ENCODE measurements at regions not wholly inside any gene's neighbourhood (a gene's known extent, or its start where the extent isn't known, plus 50 kb on each side); places are given as distances from the start of the nearest gene placed in this dataset.

- no peak for TF ChIP-seq EZH2 (IDR thresholded peaks at IDR 0.05; ENCODE audit: borderline replicate concordance, low read depth, low read length, severe bottlenecking)
- no peak overlapping the region for H3K4me2 ChIP-seq (ENCODE audit: insufficient read depth, low read length)
- peaks cover 3% of the 10 kb centered on the region for H3K9me3 ChIP-seq (ENCODE audit: insufficient read depth, low read length, severe bottlenecking)
- peaks cover 3% of the 10 kb centered on the region for H3K27me3 ChIP-seq (ENCODE audit: insufficient read depth, low read length, poor library complexity)
- no peaks in the 10 kb centered on the region for H3K4me1 ChIP-seq (ENCODE audit: insufficient read depth, low read length)
- H3K36me3 ChIP-seq (ENCODE audit: insufficient read depth, low read length): no peaks in the 10 kb centered on the region
- no peak overlapping the region for H3K9ac ChIP-seq (ENCODE audit: low read depth, low read length)
- no peaks in the 10 kb centered on the region for H3K79me2 ChIP-seq (ENCODE audit: insufficient read depth, low read length)
- H3K27ac ChIP-seq (ENCODE audit: low read length): no peak overlapping the region
- ATAC-seq (ENCODE audit: insufficient read depth, low read depth) (no peak), DNase-seq (no peak)
- no peaks in the 10 kb centered on the region for H4K20me1 ChIP-seq (ENCODE audit: insufficient read depth, low read length)
- no peak overlapping the region for H3K4me3 ChIP-seq (ENCODE audit: low read depth in 1 of 2, low read length in 2 of 2)
- H2AFZ ChIP-seq (ENCODE audit: low read depth, low read length): no peak overlapping the region
These were observed 75.6 kb upstream of the CIBAR2 start for GRCh38 chr16:85187886-85188285.

- H3K9me3 ChIP-seq (ENCODE audit: insufficient read depth, low read length, severe bottlenecking): peaks cover 3% of the 10 kb centered on the region
- H3K9ac ChIP-seq (ENCODE audit: low read depth, low read length): no peak overlapping the region
- DNase-seq: no peak
- no peak overlapping the region for H3K4me2 ChIP-seq (ENCODE audit: insufficient read depth, low read length)
- no peak for ATAC-seq (ENCODE audit: insufficient read depth, low read depth)
- no peak overlapping the region for H3K27ac ChIP-seq (ENCODE audit: low read length)
- H3K4me3 ChIP-seq (ENCODE audit: low read depth in 1 of 2, low read length in 2 of 2): no peak overlapping the region
- H3K36me3 ChIP-seq (ENCODE audit: insufficient read depth, low read length): no peaks in the 10 kb centered on the region
- peaks cover 3% of the 10 kb centered on the region for H3K27me3 ChIP-seq (ENCODE audit: insufficient read depth, low read length, poor library complexity)
- H4K20me1 ChIP-seq (ENCODE audit: insufficient read depth, low read length): no peaks in the 10 kb centered on the region
- no peaks in the 10 kb centered on the region for H3K79me2 ChIP-seq (ENCODE audit: insufficient read depth, low read length)
- H2AFZ ChIP-seq (ENCODE audit: low read depth, low read length): no peak overlapping the region
- TF ChIP-seq EZH2 (IDR thresholded peaks at IDR 0.05; ENCODE audit: borderline replicate concordance, low read depth, low read length, severe bottlenecking) (no peak), CTCF (IDR thresholded peaks at IDR 0.05; ENCODE audit: borderline replicate concordance, extremely low read depth, low read length, poor library complexity, severe bottlenecking) (no peak)
- no peaks in the 10 kb centered on the region for H3K4me1 ChIP-seq (ENCODE audit: insufficient read depth, low read length)
These were observed 76.8 kb upstream of the CIBAR2 start for GRCh38 chr16:85188822-85189672.

DNA sequence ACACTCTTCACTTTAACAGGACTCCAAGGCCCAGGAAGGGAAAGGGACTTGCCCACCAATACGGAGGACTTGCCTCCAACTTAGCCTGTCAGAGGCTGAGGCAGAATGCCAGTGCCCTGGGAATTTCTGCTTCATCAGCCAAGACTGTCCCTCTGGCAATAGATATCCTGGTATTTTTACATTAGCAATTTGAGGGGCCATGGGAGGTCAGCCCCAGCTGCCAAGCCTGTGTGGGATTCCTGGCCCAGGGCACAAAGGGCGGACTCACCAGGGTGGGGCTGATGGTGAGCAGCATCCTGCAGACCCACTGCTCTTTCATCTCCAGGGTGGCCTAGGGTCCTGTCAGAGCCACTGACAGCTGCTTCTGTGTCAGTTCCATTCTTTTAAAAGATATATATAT, 78.3 kb upstream of the CIBAR2 start:
- Histone ChIP-seq H3K4me3 (ENCODE audit: low read depth in 1 of 2, low read length in 2 of 2) (no peak overlapping the region), H2AFZ (ENCODE audit: low read depth, low read length) (no peak overlapping the region), H3K9ac (ENCODE audit: low read depth, low read length) (no peak overlapping the region), H4K20me1 (ENCODE audit: insufficient read depth, low read length) (no peaks in the 10 kb centered on the region), H3K4me2 (ENCODE audit: insufficient read depth, low read length) (no peak overlapping the region), H3K36me3 (ENCODE audit: insufficient read depth, low read length) (no peaks in the 10 kb centered on the region), H3K27me3 (ENCODE audit: insufficient read depth, low read length, poor library complexity) (peaks cover 3% of the 10 kb centered on the region), H3K4me1 (ENCODE audit: insufficient read depth, low read length) (no peaks in the 10 kb centered on the region), H3K27ac (ENCODE audit: low read length) (no peak overlapping the region), H3K79me2 (ENCODE audit: insufficient read depth, low read length) (no peaks in the 10 kb centered on the region), H3K9me3 (ENCODE audit: insufficient read depth, low read length, severe bottlenecking) (no peaks in the 10 kb centered on the region)
- DNase-seq (no peak), ATAC-seq (ENCODE audit: insufficient read depth, low read depth) (no peak)
- TF ChIP-seq EZH2 (IDR thresholded peaks at IDR 0.05; ENCODE audit: borderline replicate concordance, low read depth, low read length, severe bottlenecking) (no peak), CTCF (IDR thresholded peaks at IDR 0.05; ENCODE audit: borderline replicate concordance, extremely low read depth, low read length, poor library complexity, severe bottlenecking) (no peak)

DNA sequence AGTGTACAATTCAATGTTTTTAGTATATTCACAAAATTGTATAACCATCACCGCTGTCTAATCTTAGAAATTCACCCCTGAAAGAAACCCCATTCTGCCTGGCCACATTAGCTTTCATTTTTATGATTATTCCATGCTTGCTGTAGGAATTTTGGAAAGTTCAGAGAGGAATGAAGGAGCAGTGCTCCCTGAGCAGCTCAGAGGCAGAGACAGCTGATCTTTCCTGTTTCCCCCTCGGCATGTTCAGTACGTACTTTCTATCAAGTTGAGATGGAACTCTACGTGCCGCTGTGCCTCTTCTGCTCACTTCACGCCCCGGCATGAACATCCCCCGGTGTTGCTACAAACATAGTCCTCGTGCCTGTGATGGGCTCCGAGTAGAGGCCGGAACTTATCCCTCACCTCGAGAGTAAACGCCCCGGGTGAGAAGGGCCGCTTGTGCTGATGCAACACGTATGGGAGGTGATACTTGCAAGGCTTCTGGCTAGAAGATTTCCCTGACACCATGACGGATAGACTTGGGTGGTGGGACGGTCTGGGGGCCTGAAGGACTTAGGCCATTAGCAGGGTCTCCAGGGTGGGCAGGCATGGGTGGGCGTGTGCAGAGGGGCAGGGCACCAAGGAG, 79.2 kb upstream of the CIBAR2 start:
- Histone ChIP-seq H3K4me2 (ENCODE audit: insufficient read depth, low read length) (no peak overlapping the region), H3K27ac (ENCODE audit: low read length) (no peak overlapping the region), H3K4me1 (ENCODE audit: insufficient read depth, low read length) (no peaks in the 10 kb centered on the region), H3K4me3 (ENCODE audit: low read depth in 1 of 2, low read length in 2 of 2) (no peak overlapping the region), H3K36me3 (ENCODE audit: insufficient read depth, low read length) (no peaks in the 10 kb centered on the region), H3K9ac (ENCODE audit: low read depth, low read length) (no peak overlapping the region), H2AFZ (ENCODE audit: low read depth, low read length) (no peak overlapping the region), H3K9me3 (ENCODE audit: insufficient read depth, low read length, severe bottlenecking) (no peaks in the 10 kb centered on the region), H3K27me3 (ENCODE audit: insufficient read depth, low read length, poor library complexity) (peaks cover 3% of the 10 kb centered on the region), H3K79me2 (ENCODE audit: insufficient read depth, low read length) (no peaks in the 10 kb centered on the region), H4K20me1 (ENCODE audit: insufficient read depth, low read length) (no peaks in the 10 kb centered on the region)
- DNase-seq (no peak), ATAC-seq (ENCODE audit: insufficient read depth, low read depth) (no peak)
- TF ChIP-seq CTCF (IDR thresholded peaks at IDR 0.05; ENCODE audit: borderline replicate concordance, extremely low read depth, low read length, poor library complexity, severe bottlenecking) (no peak), EZH2 (IDR thresholded peaks at IDR 0.05; ENCODE audit: borderline replicate concordance, low read depth, low read length, severe bottlenecking) (no peak)
